Keratinocyte (primary cell): ENCODE measurements at regions not wholly inside any gene's neighbourhood (a gene's known extent, or its start where the extent isn't known, plus 50 kb on each side); places are given as distances from the start of the nearest gene placed in this dataset.

Source experiments
- DNase-seq: peaks from one replicate; pipeline ENCODE4 v3.0.0-alpha.2; 2011; ENCODE audit warnings: low read depth, missing footprints, low spot score
- FAIRE-seq: peaks from 2 replicates; lab custom pipeline; 2011; peaks lifted over from hg19 to GRCh38; lab: Jason Lieb, UNC
- H2AFZ ChIP-seq: 2 replicates; pipeline ENCODE4 v1.6.0; 2012; ENCODE audit warnings: low read length, control low read depth, inconsistent platforms; ENCODE audit not compliant: control insufficient read depth
- H3K27ac ChIP-seq: 2 replicates; pipeline ENCODE4 v1.5.1; 2011; ENCODE audit warnings: low read length; ENCODE audit not compliant: control insufficient read depth, insufficient read depth
- H3K27me3 ChIP-seq: 3 replicates; pipeline ENCODE4 v1.6.0; 2011; ENCODE audit warnings: low read length; ENCODE audit not compliant: control insufficient read depth, insufficient read depth; ENCODE audit errors: extremely low read depth
- H3K36me3 ChIP-seq, 2 experiments: 2 replicates in 1 of 2; 3 replicates in 1 of 2; pipeline ENCODE4 v1.5.1; 2011; ENCODE audit warnings: low read length in 2 of 2, mild to moderate bottlenecking in 1 of 2; ENCODE audit not compliant: control insufficient read depth in 2 of 2, insufficient read depth in 2 of 2; ENCODE audit errors: extremely low read depth in 1 of 2
- H3K4me1 ChIP-seq: 3 replicates; pipeline ENCODE4 v1.5.1; 2011; ENCODE audit warnings: low read length; ENCODE audit not compliant: control insufficient read depth, insufficient read depth; ENCODE audit errors: extremely low read depth
- H3K4me2 ChIP-seq: 3 replicates; pipeline ENCODE4 v1.6.0; 2011; ENCODE audit warnings: low read depth, low read length; ENCODE audit not compliant: control insufficient read depth, insufficient read depth; ENCODE audit errors: extremely low read depth
- H3K4me3 ChIP-seq, 3 experiments: fragments of 200-600 bp in 1 of 3; sonication (generic) in 1 of 3; 2 replicates in 2 of 3; 3 replicates in 1 of 3; pipeline ENCODE4 v1.5.1; 2011 to 2016; ENCODE audit warnings: low read length in 3 of 3, mild to moderate bottlenecking in 3 of 3, control low read depth in 2 of 3, inconsistent platforms in 1 of 3, low read depth in 1 of 3, mixed read lengths in 1 of 3, mixed run types in 1 of 3, moderate library complexity in 1 of 3; ENCODE audit not compliant: control insufficient read depth in 2 of 3, insufficient read depth in 2 of 3; ENCODE audit errors: extremely low read depth in 1 of 3
- H3K79me2 ChIP-seq: 2 replicates; pipeline ENCODE4 v1.6.0; 2012; ENCODE audit warnings: low read length; ENCODE audit not compliant: control insufficient read depth, insufficient read depth
- H3K9ac ChIP-seq: 3 replicates; pipeline ENCODE4 v1.6.0; 2011; ENCODE audit warnings: low read length; ENCODE audit not compliant: control insufficient read depth, insufficient read depth; ENCODE audit errors: extremely low read depth
- H3K9me1 ChIP-seq: 3 replicates; pipeline ENCODE4 v1.6.0; 2011; ENCODE audit warnings: low read length; ENCODE audit not compliant: control insufficient read depth, insufficient read depth; ENCODE audit errors: extremely low read depth
- H3K9me3 ChIP-seq: 2 replicates; pipeline ENCODE4 v1.5.1; 2012; ENCODE audit warnings: low read depth, low read length; ENCODE audit not compliant: control insufficient read depth
- H4K20me1 ChIP-seq: 3 replicates; pipeline ENCODE4 v1.6.0; 2011; ENCODE audit warnings: low read length; ENCODE audit not compliant: control insufficient read depth, insufficient read depth; ENCODE audit errors: extremely low read depth
- CTCF ChIP-seq, 3 experiments: IDR thresholded peaks in 1 of 3; conservative IDR thresholded peaks in 1 of 3; optimal IDR thresholded peaks in 1 of 3; 2 replicates in 2 of 3; 3 replicates in 1 of 3; pipeline versions ENCODE3 to v1.5.1; 2011; ENCODE audit warnings: low read length in 3 of 3, mild to moderate bottlenecking in 3 of 3, moderate library complexity in 2 of 3, control low read depth in 1 of 3, inconsistent platforms in 1 of 3; ENCODE audit not compliant: insufficient read depth in 2 of 3; ENCODE audit errors: extremely low read depth in 1 of 3
- EZH2 ChIP-seq: IDR thresholded peaks from one replicate; pipeline ENCODE4 v1.6.1; 2012; ENCODE audit warnings: inconsistent platforms, mild to moderate bottlenecking, low read length, moderate library complexity
- dilution Hi-C: fragments of 300-500 bp; cut with MboI; formaldehyde crosslinking; loops from one replicate; pipeline ENCODE4 v1.7.0; 2020; ENCODE audit warnings: low sequenced_read_pairs; ENCODE audit not compliant: extremely low pct_ligation_motif_present

DNA sequence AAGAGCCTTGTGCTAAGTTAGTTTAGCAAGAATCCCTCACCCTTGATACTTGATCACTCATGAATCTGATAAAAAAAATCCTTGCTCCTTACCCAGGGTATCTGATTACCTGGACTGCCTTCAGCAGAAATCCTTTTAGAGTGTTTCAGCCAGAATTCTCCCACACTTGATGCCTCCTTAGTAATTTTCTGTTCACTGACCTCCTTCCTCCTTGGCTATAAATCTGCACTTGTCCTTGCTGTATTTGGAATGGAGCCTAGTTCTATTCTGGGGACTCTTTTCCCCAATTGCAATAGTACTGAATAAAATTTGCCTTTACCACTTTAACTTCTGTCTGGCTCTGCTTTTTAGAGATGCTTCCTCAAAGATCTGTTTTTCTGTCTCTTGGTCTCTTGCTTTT, 84.9 kb downstream of the RPS24 start:
- no peak overlapping the region for H3K27ac ChIP-seq
- no peaks in the 10 kb centered on the region for H3K79me2 ChIP-seq
- dilution Hi-C loops, result no loop called here
- no peaks in the 10 kb centered on the region for H3K9me1 ChIP-seq
- no peak for FAIRE-seq
- no peak overlapping the region for H3K9ac ChIP-seq
- DNase-seq, result no peak
- H3K4me1 ChIP-seq, result no peaks in the 10 kb centered on the region
- peaks cover 7% of the 10 kb centered on the region for H3K27me3 ChIP-seq
- no peak overlapping the region for H3K4me3 ChIP-seq
- H3K36me3 ChIP-seq, result no peaks in the 10 kb centered on the region
- H4K20me1 ChIP-seq, result no peaks in the 10 kb centered on the region
- H2AFZ ChIP-seq, result no peak overlapping the region
- no peaks in the 10 kb centered on the region for H3K9me3 ChIP-seq
- TF ChIP-seq CTCF (optimal IDR thresholded peaks at IDR 0.05 in 1 of 3, IDR thresholded peaks at IDR 0.05 in 1 of 3, conservative IDR thresholded peaks at IDR 0.05 in 1 of 3; ENCODE audit: extremely low read depth in 1 of 3, insufficient read depth in 2 of 3, low read length in 3 of 3) (no peak), EZH2 (no peak)
- H3K4me2 ChIP-seq, result no peak overlapping the region

- H3K9me1 ChIP-seq, result no peaks in the 10 kb centered on the region
- dilution Hi-C loops, result no loop called here
- TF ChIP-seq CTCF (optimal IDR thresholded peaks at IDR 0.05 in 1 of 3, IDR thresholded peaks at IDR 0.05 in 1 of 3, conservative IDR thresholded peaks at IDR 0.05 in 1 of 3; ENCODE audit: extremely low read depth in 1 of 3, insufficient read depth in 2 of 3, low read length in 3 of 3) (no peak), EZH2 (no peak)
- no peaks in the 10 kb centered on the region for H3K4me1 ChIP-seq
- H3K4me2 ChIP-seq, result no peak overlapping the region
- no peaks in the 10 kb centered on the region for H4K20me1 ChIP-seq
- H3K4me3 ChIP-seq, result no peak overlapping the region
- H3K27me3 ChIP-seq, result no peaks in the 10 kb centered on the region
- no peak overlapping the region for H3K27ac ChIP-seq
- no peak for FAIRE-seq
- no peak overlapping the region for H2AFZ ChIP-seq
- H3K9ac ChIP-seq, result no peak overlapping the region
- no peaks in the 10 kb centered on the region for H3K79me2 ChIP-seq
- DNase-seq, result no peak
- no peaks in the 10 kb centered on the region for H3K36me3 ChIP-seq
- no peaks in the 10 kb centered on the region for H3K9me3 ChIP-seq
These were observed 88.1 kb downstream of the RPS24 start for GRCh38 chr10:78121801-78122200.
